Testis (tissue), 2 donors: ENCODE measurements at regions not wholly inside any gene's neighbourhood (a gene's known extent, or its start where the extent isn't known, plus 50 kb on each side); places are given as distances from the start of the nearest gene placed in this dataset.

Experiments used
- POLR2A ChIP-seq: fragments of 450-650 bp; IDR thresholded peaks from one replicate; pipeline ENCODE4 v1.6.1; 2017; ENCODE audit warnings: antibody characterized with exemption, mild to moderate bottlenecking, moderate library complexity
- TF ChIP-seq, protein P1 (sequence below), 3 experiments: fragments of 450-650 bp in 2 of 3; fragments of 200-600 bp in 1 of 3; sonication (generic) in 1 of 3; IDR thresholded peaks; one replicate each; pipeline ENCODE4 v1.5.1; 2016 to 2019; ENCODE audit warnings: antibody characterized with exemption in 3 of 3, mild to moderate bottlenecking in 2 of 3, moderate library complexity in 1 of 3

DNA sequence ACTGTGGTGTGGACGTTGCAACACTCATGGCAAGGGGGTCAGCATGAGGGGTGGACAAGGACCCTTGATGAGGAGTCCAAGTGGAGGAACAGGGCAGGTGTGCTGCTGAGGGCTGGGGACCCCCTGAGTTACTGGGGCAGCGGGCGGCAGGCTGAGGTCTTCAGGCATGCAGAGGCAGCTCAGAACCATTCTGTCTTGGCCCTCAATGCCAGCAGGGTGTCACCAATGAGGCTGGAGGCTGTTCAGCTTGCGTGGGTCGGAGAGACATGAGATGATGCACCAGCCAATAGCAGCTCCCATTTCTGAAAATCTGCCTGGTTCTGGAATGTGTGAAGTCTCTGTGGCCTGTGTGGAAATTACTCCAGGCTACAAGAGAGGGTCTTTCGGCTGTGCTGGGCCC, 105.4 kb downstream of the INHBB start:
- TF ChIP-seq, protein P1, sequence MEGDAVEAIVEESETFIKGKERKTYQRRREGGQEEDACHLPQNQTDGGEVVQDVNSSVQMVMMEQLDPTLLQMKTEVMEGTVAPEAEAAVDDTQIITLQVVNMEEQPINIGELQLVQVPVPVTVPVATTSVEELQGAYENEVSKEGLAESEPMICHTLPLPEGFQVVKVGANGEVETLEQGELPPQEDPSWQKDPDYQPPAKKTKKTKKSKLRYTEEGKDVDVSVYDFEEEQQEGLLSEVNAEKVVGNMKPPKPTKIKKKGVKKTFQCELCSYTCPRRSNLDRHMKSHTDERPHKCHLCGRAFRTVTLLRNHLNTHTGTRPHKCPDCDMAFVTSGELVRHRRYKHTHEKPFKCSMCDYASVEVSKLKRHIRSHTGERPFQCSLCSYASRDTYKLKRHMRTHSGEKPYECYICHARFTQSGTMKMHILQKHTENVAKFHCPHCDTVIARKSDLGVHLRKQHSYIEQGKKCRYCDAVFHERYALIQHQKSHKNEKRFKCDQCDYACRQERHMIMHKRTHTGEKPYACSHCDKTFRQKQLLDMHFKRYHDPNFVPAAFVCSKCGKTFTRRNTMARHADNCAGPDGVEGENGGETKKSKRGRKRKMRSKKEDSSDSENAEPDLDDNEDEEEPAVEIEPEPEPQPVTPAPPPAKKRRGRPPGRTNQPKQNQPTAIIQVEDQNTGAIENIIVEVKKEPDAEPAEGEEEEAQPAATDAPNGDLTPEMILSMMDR (IDR thresholded peaks at IDR 0.05) = no peak
- TF ChIP-seq POLR2A = no peak
